ENCODE measurements at regions not wholly inside any gene's neighbourhood (a gene's known extent, or its start where the extent isn't known, plus 50 kb on each side); places are given as distances from the start of the nearest gene placed in this dataset.

GRCh38 chr7:13041368-13041988 is 354.0 kb downstream of the ARL4A start:
- Histone ChIP-seq H3K4me1 (peaks cover 0 to 3% (median 0%) of the 10 kb centered on the region in 12 donors), H3K4me3 (no peak overlapping the region), H3K9me3 (no peaks in the 10 kb centered on the region), H3K27ac (no peak overlapping the region), H3K27me3 (no peaks in the 10 kb centered on the region), H3K36me3 (no peaks in the 10 kb centered on the region)
- DNase-seq (no peak), ATAC-seq (peak in 3 of 4 donors; percentile 41 to 67 (median 52))
- WGBS, 4 donors: 69 to 79% (median 77%) methylated on average over 13 of the region's 13 CpGs
- intact Hi-C loops (cut with DNase I): no loop called here
- TF ChIP-seq, protein P1, sequence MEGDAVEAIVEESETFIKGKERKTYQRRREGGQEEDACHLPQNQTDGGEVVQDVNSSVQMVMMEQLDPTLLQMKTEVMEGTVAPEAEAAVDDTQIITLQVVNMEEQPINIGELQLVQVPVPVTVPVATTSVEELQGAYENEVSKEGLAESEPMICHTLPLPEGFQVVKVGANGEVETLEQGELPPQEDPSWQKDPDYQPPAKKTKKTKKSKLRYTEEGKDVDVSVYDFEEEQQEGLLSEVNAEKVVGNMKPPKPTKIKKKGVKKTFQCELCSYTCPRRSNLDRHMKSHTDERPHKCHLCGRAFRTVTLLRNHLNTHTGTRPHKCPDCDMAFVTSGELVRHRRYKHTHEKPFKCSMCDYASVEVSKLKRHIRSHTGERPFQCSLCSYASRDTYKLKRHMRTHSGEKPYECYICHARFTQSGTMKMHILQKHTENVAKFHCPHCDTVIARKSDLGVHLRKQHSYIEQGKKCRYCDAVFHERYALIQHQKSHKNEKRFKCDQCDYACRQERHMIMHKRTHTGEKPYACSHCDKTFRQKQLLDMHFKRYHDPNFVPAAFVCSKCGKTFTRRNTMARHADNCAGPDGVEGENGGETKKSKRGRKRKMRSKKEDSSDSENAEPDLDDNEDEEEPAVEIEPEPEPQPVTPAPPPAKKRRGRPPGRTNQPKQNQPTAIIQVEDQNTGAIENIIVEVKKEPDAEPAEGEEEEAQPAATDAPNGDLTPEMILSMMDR (IDR thresholded peaks at IDR 0.05): no peak
- TF ChIP-seq POLR2A (IDR thresholded peaks at IDR 0.05): no peak

DNA sequence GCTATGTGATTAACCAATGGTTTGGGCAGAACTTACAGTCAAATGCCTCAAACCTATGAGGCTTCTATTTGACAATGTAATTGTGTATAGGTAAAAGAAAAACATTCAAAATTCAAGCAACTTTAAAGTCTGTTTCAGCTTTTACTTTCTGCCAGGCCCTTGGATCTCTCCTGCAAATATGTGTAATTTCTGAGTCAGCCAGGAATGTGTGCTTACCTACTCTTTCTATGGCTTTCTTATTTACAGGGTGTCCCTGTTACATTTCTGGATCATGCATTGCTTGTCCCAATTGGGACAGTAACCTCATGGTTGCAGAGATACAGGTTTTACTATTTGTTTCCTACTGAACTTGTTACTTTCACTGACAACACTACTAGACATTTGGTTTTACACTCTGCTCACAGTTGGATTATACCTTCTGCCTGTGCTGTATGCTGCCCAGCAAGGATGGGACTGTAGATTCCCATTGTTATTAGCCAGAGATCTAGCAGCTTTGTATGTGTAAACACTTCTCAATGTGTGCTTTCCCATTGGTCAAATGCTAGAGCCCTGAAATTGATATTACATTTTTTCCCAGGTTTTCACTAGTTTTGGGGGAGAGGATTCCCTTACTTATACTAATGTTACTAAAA is 355.3 kb downstream of the ARL4A start:
- H3K27me3 ChIP-seq: no peaks in the 10 kb centered on the region
- H3K36me3 ChIP-seq: no peaks in the 10 kb centered on the region
- H3K9me3 ChIP-seq: no peaks in the 10 kb centered on the region
- H3K4me3 ChIP-seq: no peak overlapping the region
- TF ChIP-seq, protein P1 (IDR thresholded peaks at IDR 0.05): no peak
- TF ChIP-seq POLR2A (IDR thresholded peaks at IDR 0.05): no peak
- no peak overlapping the region for H3K27ac ChIP-seq
- intact Hi-C loops (cut with DNase I): no loop called here
- peaks cover 0 to 3% (median 0%) of the 10 kb centered on the region in 12 donors for H3K4me1 ChIP-seq
- ATAC-seq: no peak
- no peak for DNase-seq

- H3K36me3 ChIP-seq: no peaks in the 10 kb centered on the region
- no peak for DNase-seq
- TF ChIP-seq POLR2A (IDR thresholded peaks at IDR 0.05): no peak
- TF ChIP-seq, protein P1 (IDR thresholded peaks at IDR 0.05): no peak
- no peak overlapping the region for H3K4me3 ChIP-seq
- WGBS, 4 donors: 66 to 76% (median 72%) methylated on average over 2 of the region's 2 CpGs
- intact Hi-C loops (cut with DNase I): no loop called here
- peaks cover 0 to 3% (median 0%) of the 10 kb centered on the region in 12 donors for H3K4me1 ChIP-seq
- no peak overlapping the region for H3K27ac ChIP-seq
- no peak for ATAC-seq
- H3K9me3 ChIP-seq: no peaks in the 10 kb centered on the region
- H3K27me3 ChIP-seq: no peaks in the 10 kb centered on the region
These were observed 356.9 kb downstream of the ARL4A start for GRCh38 chr7:13044309-13044708.

GRCh38 chr7:13047061-13047460 is 359.6 kb downstream of the ARL4A start:
- TF ChIP-seq POLR2A (IDR thresholded peaks at IDR 0.05): no peak
- TF ChIP-seq, protein P1 (IDR thresholded peaks at IDR 0.05): no peak
- ATAC-seq: no peak
- Histone ChIP-seq H3K36me3 (no peaks in the 10 kb centered on the region), H3K27me3 (no peaks in the 10 kb centered on the region), H3K9me3 (no peaks in the 10 kb centered on the region), H3K4me3 (no peak overlapping the region), H3K4me1 (no peaks in the 10 kb centered on the region), H3K27ac (no peak overlapping the region)
- intact Hi-C loops (cut with DNase I): no loop called here
- no peak for DNase-seq
- WGBS, 4 donors: 83 to 91% (median 89%) methylated on average over 4 of the region's 4 CpGs

All from heart left ventricle (tissue), 16 donors.